ENCODE measurements at regions not wholly inside any gene's neighbourhood (a gene's known extent, or its start where the extent isn't known, plus 50 kb on each side); places are given as distances from the start of the nearest gene placed in this dataset.

DNA sequence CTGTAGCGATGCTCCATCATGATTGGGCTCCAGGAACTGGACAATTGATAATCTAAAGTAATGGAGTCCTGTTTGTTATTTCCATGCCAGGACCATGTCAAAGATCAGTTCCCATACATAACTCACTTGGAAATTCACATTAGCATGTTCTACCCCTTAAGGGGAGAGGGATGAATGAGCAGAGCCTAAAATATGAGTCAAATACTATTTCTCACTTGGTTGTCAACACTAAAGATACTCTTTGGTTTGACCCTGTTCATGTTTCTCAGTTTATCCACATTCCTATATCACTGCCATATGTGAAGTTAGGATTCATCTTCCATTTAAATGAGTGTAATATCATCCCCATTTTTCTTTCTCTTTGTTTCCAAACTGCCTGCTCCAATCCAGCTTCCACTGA lies 321.6 kb upstream of the PAPPA start:
- Mint-ChIP-seq H3K9me3 (peaks cover 21% of the 10 kb centered on the region), H3K27me3 (ENCODE audit: low read depth) (no peaks in the 10 kb centered on the region), H3K27ac (no peak overlapping the region), H3K4me3 (no peak overlapping the region), H3K36me3 (peaks cover 28% of the 10 kb centered on the region), H3K4me1 (peaks cover 36% of the 10 kb centered on the region)
- ChIA-PET CTCF (no interaction called here), POLR2A (no interaction called here)
- DNase-seq (ENCODE audit: low spot score): no peak
- no peak for TF ChIP-seq HMGA2 (CRISPR knock-in tag; IDR thresholded peaks at IDR 0.05)
- no peak for TF ChIP-seq NFYB (CRISPR knock-in tag; conservative IDR thresholded peaks at IDR 0.05; ENCODE audit: low read depth)
- TF ChIP-seq MXD4 (CRISPR knock-in tag; IDR thresholded peaks at IDR 0.05; ENCODE audit: borderline replicate concordance): no peak
- TF ChIP-seq, protein P1, sequence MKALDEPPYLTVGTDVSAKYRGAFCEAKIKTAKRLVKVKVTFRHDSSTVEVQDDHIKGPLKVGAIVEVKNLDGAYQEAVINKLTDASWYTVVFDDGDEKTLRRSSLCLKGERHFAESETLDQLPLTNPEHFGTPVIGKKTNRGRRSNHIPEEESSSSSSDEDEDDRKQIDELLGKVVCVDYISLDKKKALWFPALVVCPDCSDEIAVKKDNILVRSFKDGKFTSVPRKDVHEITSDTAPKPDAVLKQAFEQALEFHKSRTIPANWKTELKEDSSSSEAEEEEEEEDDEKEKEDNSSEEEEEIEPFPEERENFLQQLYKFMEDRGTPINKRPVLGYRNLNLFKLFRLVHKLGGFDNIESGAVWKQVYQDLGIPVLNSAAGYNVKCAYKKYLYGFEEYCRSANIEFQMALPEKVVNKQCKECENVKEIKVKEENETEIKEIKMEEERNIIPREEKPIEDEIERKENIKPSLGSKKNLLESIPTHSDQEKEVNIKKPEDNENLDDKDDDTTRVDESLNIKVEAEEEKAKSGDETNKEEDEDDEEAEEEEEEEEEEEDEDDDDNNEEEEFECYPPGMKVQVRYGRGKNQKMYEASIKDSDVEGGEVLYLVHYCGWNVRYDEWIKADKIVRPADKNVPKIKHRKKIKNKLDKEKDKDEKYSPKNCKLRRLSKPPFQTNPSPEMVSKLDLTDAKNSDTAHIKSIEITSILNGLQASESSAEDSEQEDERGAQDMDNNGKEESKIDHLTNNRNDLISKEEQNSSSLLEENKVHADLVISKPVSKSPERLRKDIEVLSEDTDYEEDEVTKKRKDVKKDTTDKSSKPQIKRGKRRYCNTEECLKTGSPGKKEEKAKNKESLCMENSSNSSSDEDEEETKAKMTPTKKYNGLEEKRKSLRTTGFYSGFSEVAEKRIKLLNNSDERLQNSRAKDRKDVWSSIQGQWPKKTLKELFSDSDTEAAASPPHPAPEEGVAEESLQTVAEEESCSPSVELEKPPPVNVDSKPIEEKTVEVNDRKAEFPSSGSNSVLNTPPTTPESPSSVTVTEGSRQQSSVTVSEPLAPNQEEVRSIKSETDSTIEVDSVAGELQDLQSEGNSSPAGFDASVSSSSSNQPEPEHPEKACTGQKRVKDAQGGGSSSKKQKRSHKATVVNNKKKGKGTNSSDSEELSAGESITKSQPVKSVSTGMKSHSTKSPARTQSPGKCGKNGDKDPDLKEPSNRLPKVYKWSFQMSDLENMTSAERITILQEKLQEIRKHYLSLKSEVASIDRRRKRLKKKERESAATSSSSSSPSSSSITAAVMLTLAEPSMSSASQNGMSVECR (CRISPR knock-in tag; IDR thresholded peaks at IDR 0.05; ENCODE audit: borderline replicate concordance): no peak
- TF ChIP-seq ZNF317 (CRISPR knock-in tag; IDR thresholded peaks at IDR 0.05; ENCODE audit: borderline replicate concordance, low read depth): no peak
- no peak for TF ChIP-seq TEAD4 (CRISPR knock-in tag; IDR thresholded peaks at IDR 0.05)
- TF ChIP-seq RORB (CRISPR knock-in tag; IDR thresholded peaks at IDR 0.05): no peak
- TF ChIP-seq JUN (CRISPR knock-in tag; IDR thresholded peaks at IDR 0.05): no peak
- no peak for TF ChIP-seq ZBTB21 (CRISPR knock-in tag; IDR thresholded peaks at IDR 0.05; ENCODE audit: borderline replicate concordance)
- TF ChIP-seq ZNF423 (CRISPR knock-in tag; IDR thresholded peaks at IDR 0.05): no peak
- TF ChIP-seq ZNF263 (CRISPR knock-in tag; IDR thresholded peaks at IDR 0.05; ENCODE audit: low read depth): no peak
- TF ChIP-seq ZNF232 (CRISPR knock-in tag; IDR thresholded peaks at IDR 0.05): no peak
- TF ChIP-seq KAT7 (CRISPR knock-in tag; IDR thresholded peaks at IDR 0.05; ENCODE audit: borderline replicate concordance): no peak
- ATAC-seq: no peak

DNA sequence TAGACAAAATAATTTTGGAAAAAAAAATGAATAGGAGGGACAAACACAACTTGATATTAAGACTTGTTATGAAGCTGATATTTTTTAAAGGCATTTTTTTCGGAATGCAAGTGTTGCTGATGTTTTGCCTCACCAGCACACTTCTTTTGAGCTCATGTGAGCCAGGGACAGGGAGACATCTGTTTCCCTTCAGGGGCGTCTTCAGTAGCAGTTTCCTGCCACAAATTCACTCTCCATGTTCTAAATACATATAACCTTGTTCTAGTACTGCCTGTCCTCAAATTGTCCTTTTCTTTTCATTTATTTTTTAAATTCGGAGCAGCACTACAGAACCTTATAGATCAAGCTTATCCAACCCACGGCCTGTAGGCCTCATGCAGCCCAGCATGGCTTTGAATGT lies 316.0 kb upstream of the PAPPA start:
- Mint-ChIP-seq H3K27me3 (ENCODE audit: low read depth) (no peaks in the 10 kb centered on the region), H3K27ac (peak overlapping the region; percentile 98), H3K9me3 (peaks cover 10% of the 10 kb centered on the region), H3K36me3 (peaks cover 50% of the 10 kb centered on the region), H3K4me1 (peaks cover 68% of the 10 kb centered on the region), H3K4me3 (peak overlapping the region; percentile 57)
- POLR2A ChIA-PET: no interaction called here
- TF ChIP-seq NR3C1 (CRISPR knock-in tag; conservative IDR thresholded peaks at IDR 0.05; ENCODE audit: low read depth) (no peak), ATF1 (CRISPR knock-in tag; IDR thresholded peaks at IDR 0.05) (no peak), PRRX2 (CRISPR knock-in tag; IDR thresholded peaks at IDR 0.05) (no peak), TEAD1 (CRISPR knock-in tag; IDR thresholded peaks at IDR 0.05) (no peak), KAT7 (CRISPR knock-in tag; IDR thresholded peaks at IDR 0.05; ENCODE audit: borderline replicate concordance) (no peak), ZNF232 (CRISPR knock-in tag; IDR thresholded peaks at IDR 0.05) (no peak), JUN (CRISPR knock-in tag; IDR thresholded peaks at IDR 0.05) (no peak), ETV6 (CRISPR knock-in tag; IDR thresholded peaks at IDR 0.05) (no peak), NFATC4 (CRISPR knock-in tag; IDR thresholded peaks at IDR 0.05) (no peak)
- TF ChIP-seq, protein P2, sequence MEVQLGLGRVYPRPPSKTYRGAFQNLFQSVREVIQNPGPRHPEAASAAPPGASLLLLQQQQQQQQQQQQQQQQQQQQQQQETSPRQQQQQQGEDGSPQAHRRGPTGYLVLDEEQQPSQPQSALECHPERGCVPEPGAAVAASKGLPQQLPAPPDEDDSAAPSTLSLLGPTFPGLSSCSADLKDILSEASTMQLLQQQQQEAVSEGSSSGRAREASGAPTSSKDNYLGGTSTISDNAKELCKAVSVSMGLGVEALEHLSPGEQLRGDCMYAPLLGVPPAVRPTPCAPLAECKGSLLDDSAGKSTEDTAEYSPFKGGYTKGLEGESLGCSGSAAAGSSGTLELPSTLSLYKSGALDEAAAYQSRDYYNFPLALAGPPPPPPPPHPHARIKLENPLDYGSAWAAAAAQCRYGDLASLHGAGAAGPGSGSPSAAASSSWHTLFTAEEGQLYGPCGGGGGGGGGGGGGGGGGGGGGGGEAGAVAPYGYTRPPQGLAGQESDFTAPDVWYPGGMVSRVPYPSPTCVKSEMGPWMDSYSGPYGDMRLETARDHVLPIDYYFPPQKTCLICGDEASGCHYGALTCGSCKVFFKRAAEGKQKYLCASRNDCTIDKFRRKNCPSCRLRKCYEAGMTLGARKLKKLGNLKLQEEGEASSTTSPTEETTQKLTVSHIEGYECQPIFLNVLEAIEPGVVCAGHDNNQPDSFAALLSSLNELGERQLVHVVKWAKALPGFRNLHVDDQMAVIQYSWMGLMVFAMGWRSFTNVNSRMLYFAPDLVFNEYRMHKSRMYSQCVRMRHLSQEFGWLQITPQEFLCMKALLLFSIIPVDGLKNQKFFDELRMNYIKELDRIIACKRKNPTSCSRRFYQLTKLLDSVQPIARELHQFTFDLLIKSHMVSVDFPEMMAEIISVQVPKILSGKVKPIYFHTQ (CRISPR knock-in tag; IDR thresholded peaks at IDR 0.05): no peak
- TF ChIP-seq, protein P3, sequence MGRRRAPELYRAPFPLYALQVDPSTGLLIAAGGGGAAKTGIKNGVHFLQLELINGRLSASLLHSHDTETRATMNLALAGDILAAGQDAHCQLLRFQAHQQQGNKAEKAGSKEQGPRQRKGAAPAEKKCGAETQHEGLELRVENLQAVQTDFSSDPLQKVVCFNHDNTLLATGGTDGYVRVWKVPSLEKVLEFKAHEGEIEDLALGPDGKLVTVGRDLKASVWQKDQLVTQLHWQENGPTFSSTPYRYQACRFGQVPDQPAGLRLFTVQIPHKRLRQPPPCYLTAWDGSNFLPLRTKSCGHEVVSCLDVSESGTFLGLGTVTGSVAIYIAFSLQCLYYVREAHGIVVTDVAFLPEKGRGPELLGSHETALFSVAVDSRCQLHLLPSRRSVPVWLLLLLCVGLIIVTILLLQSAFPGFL (CRISPR knock-in tag; IDR thresholded peaks at IDR 0.05; ENCODE audit: borderline replicate concordance): no peak
- TF ChIP-seq, protein P4, sequence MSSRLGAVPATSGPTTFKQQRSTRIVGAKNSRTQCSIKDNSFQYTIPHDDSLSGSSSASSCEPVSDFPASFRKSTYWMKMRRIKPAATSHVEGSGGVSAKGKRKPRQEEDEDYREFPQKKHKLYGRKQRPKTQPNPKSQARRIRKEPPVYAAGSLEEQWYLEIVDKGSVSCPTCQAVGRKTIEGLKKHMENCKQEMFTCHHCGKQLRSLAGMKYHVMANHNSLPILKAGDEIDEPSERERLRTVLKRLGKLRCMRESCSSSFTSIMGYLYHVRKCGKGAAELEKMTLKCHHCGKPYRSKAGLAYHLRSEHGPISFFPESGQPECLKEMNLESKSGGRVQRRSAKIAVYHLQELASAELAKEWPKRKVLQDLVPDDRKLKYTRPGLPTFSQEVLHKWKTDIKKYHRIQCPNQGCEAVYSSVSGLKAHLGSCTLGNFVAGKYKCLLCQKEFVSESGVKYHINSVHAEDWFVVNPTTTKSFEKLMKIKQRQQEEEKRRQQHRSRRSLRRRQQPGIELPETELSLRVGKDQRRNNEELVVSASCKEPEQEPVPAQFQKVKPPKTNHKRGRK (CRISPR knock-in tag; IDR thresholded peaks at IDR 0.05; ENCODE audit: borderline replicate concordance): no peak
- TF ChIP-seq, protein P5, sequence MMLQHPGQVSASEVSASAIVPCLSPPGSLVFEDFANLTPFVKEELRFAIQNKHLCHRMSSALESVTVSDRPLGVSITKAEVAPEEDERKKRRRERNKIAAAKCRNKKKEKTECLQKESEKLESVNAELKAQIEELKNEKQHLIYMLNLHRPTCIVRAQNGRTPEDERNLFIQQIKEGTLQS (CRISPR knock-in tag; conservative IDR thresholded peaks at IDR 0.05): no peak
- CTCF ChIA-PET: no interaction called here
- ATAC-seq (no peak), DNase-seq (ENCODE audit: low spot score) (no peak)
